Activated CD4-positive, alpha-beta T cell treated with anti-CD3 and anti-CD28 coated beads, Interleukin-2, Interleukin-4, amounts not matched to agents 100 ng/mL and 50 ng/mL, durations not matched to agents 16 hours and 8 hours (primary cell): ENCODE measurements at regions not wholly inside any gene's neighbourhood (a gene's known extent, or its start where the extent isn't known, plus 50 kb on each side); places are given as distances from the start of the nearest gene placed in this dataset.

Source experiments
- DNase-seq: peaks from one replicate; pipeline ENCODE4 v3.0.0-alpha.2; 2020; ENCODE audit warnings: low spot score

DNA sequence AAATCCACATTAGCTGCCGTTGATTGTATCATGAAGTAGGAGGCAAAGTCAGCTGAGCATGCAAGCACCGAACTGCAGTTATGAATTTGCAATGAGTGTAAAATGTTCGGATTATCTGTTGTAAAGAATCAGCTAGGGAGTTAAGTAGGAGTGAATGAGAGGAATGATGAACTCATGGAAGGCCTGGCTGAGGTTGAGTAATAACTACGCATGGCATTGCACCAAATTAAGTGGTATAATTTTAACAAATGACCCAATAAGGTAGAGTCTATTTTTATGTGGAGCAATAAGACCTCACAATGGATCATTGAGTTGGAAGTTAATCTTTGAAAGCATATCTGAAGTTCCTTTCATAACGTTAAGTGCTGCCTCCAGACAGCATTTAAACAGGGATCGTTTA is 288.2 kb upstream of the CHST9 start:
- DNase-seq: no peak

GRCh38 chr18:27467073-27467472 is 282.0 kb upstream of the CHST9 start:
- DNase-seq: no peak

DNA sequence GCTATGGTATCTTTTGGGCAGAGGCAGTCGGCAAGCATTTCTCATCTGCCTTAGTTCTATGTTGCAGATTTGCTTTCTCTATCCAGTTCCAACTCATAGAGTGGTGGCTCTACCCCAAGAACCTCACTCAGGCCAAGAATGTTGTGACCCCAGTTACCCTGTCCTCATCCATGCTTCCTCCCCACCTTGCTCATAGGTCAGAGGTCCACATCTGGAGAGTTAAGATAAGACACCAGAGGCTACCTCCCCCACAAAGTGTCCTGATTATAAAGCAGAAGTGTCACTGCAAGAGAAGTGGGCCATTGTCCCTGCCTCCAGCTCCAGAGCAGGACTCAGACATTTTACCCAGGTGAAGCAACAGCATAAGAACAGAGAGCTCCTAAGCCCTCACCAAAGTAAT is 276.8 kb upstream of the CHST9 start:
- DNase-seq: no peak

GRCh38 chr18:27449104-27449503 is 264.0 kb upstream of the CHST9 start:
- no peak for DNase-seq

DNA sequence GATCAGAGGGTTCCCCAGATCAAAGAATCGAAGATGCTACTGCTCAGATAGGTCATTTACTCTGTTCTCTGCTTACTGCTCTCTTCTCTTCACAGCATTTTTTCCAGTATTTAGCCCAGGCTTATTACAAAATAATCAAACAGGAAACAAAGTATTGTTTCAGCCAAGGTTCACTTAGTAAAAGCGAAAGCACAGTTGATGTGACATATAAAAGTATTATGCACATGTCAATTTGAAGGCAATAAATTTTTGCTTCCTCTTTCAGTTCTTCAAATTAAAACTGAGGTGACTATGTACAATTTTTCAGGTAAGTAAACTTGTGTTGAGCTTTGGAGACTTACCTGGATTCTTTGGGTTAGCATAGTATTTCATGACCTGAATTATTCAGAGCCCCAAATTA is 262.8 kb upstream of the CHST9 start:
- no peak for DNase-seq

DNA sequence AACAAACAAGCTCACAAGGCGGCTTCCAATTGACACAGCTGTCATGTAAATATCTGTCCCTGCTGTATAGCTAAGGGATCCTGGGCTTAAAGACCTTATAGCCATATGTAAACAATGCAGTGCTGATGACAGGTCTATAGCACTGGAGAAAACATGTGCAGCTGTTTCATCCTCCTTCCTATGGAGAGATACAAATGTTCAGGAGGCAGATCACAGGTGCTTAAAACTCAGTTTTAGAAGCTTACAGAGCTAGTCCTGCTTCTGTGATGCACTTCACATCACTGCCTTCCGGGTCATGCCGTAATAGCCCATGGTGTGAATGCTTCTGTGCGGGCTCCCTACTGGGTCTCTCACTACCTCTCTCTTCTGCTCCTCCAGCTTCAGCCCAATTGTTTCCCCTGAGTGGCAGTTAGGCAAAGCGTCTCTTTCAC is 262.4 kb upstream of the CHST9 start:
- no peak for DNase-seq

- DNase-seq: no peak
These were observed 245.5 kb upstream of the CHST9 start for GRCh38 chr18:27430595-27430994.

GRCh38 chr18:27428716-27429475 is 243.8 kb upstream of the CHST9 start:
- DNase-seq: no peak

GRCh38 chr18:27428120-27428519 is 243.0 kb upstream of the CHST9 start:
- DNase-seq: no peak

GRCh38 chr18:27423581-27423980 is 238.5 kb upstream of the CHST9 start:
- DNase-seq: no peak

GRCh38 chr18:27419646-27420045 is 234.5 kb upstream of the CHST9 start:
- no peak for DNase-seq

GRCh38 chr18:27415495-27415894 is 230.4 kb upstream of the CHST9 start:
- no peak for DNase-seq

GRCh38 chr18:27414682-27415081 is 229.6 kb upstream of the CHST9 start:
- DNase-seq: no peak

DNA sequence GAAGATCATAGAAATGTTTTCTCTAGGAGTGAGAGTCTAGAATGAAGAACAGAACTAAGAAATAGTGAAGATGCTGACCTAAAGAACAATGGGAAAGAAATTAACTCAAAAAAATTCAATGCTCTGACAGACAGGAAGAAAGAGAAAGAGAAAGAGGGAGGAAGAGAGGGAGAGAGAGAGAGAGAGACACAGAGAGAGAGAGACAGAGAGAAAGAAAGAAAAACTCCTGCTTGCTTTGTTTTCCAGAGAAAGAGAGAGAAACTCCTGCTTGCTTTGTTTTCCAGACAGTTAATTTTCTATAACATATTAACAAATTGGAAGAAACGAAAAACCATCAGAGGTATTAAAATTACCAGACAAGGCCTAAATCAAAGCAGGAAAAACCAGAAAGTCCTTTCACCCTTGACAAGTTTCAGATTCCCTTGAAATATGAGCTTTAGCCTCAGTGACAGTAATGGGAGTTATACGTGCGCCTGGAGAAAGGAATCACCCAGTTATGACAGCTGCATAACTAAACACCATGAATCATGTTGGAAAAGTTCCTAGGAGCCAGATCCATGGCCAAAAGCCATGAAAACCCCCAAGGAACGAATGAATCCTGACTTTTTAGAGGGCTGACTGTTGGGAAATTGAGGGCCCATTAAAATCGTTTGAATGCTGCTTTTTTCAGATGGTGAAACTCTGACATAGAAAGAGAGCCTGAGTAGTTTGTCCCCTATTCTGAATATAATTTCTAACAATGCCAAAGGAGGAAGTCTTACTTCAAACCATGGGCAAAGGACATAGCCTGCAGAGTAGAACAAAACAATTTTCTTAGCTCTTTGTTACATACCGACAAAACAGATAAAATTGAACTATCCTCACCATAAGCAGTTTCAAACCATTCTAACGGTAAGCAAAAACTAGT is 228.6 kb upstream of the CHST9 start:
- no peak for DNase-seq

GRCh38 chr18:27412556-27412955 is 227.4 kb upstream of the CHST9 start:
- DNase-seq: no peak

DNA sequence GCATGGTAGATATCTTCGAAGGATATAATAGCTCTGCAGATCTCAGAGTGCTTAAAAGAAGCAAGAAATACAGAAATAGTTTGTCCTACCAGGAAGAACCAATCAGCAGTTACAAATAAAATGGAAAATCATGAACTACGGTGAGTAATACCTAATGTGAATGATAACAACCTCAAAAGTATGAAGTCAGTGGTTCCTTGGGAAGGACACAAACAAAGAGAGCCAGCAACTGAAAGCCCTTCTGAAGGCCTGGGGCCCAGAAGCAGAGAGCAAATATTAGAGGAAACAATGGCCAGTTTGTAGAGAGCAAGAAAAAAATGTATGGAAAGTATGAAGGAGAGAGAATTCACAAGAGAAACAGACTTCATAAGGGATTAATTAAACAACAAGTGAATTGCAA is 226.8 kb upstream of the CHST9 start:
- DNase-seq: no peak

GRCh38 chr18:27411013-27411412 is 225.9 kb upstream of the CHST9 start:
- DNase-seq: no peak

GRCh38 chr18:27404855-27405254 is 219.7 kb upstream of the CHST9 start:
- no peak for DNase-seq

GRCh38 chr18:27400001-27400400 is 214.9 kb upstream of the CHST9 start:
- no peak for DNase-seq

DNA sequence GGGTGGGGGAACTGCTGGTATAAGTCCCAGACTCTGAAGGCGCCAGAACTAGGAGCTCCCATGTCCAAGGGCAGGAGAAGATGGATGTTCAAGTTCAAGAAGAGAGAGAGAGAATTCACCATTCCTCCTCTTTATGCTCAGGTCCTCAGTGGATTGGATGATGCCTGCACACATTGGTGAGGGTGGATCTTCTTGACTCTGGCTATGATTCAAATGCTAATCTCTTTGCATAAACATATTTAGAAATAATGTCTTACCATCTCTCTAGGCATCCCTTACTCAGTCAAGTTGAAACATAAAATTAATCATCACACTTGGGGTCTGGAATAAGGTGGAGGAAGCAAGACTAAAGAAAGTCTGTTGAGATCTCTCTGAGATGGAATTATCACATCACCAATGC is 210.6 kb upstream of the CHST9 start:
- DNase-seq: no peak

DNA sequence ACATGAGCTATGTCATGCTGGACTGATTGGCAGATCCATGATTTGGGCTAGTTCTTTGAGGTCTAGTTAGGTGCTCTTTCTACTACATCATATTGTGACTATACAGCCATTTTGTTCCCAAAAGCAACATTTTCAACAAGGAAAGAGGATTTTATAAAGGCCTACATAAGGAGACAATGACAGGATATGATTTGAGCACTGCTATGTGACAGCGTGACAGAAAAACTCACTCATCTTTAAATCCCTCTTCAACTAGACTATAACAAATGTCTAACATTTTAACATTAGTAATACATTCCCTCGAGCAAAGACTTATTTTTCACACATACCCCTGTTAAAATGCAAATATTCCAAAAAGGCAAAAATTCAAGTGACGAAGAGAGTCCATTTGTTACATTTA is 209.6 kb upstream of the CHST9 start:
- no peak for DNase-seq

DNA sequence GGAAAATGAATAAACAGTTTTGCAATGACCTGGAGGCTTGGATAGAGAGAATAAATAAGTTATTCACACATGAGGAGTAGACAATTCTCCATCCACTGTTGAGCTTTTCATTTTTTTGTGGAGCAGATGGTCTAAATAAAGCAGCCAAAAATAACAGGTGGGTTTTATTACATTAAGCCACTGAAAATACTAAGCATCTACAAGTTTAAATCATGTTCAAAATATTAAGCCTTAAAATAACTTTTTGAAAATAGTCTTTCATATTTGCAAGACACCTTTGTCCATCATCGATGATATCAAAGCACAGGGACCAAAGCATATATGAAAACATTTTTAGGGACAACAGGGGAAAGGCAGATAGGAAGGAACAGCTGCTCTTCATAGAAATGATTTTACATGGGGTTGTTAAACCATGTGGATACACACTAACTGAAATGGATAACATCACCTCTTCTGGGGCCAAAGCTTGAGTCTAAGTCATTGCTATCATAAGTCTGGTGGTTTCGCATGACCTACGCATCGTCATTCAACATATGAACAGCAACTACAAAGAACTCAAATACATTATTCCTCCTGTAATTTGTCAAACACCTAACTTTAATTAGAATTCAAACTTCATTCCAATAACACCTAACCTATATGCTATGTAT is 197.6 kb upstream of the CHST9 start:
- DNase-seq: no peak
